ENCODE measurements at regions not wholly inside any gene's neighbourhood (a gene's known extent, or its start where the extent isn't known, plus 50 kb on each side); places are given as distances from the start of the nearest gene placed in this dataset.
"Not testable (repeated sequence)": the region's sequence is repeated elsewhere in the genome, so short reads cannot be mapped to it uniquely, and the experiment has no call there.

GRCh38 chr3:51588724-51589123, 50.2 kb downstream of the RAD54L2 start:
- no peak for DNase-seq

- no peak for DNase-seq
Observed at GRCh38 chr3:51591231-51591630, 52.7 kb downstream of the RAD54L2 start.

GRCh38 chr3:51593697-51594096, 55.2 kb downstream of the RAD54L2 start:
- no peak for DNase-seq

- DNase-seq, result not testable (repeated sequence)
Observed at GRCh38 chr3:51599638-51600037, 61.1 kb downstream of the RAD54L2 start.

GRCh38 chr3:51604212-51604611, 65.7 kb downstream of the RAD54L2 start:
- no peak for DNase-seq

- DNase-seq, result no peak
Observed at GRCh38 chr3:51605938-51606337, 65.1 kb upstream of the TEX264 start.

- DNase-seq, result not testable (repeated sequence)
Observed at GRCh38 chr3:51606871-51607270, 64.2 kb upstream of the TEX264 start.

GRCh38 chr3:51607591-51608325, 63.3 kb upstream of the TEX264 start:
- DNase-seq, result not testable (repeated sequence)

- no peak for DNase-seq
Observed at GRCh38 chr3:51610708-51611107, 60.3 kb upstream of the TEX264 start.

GRCh38 chr3:51617597-51617996, 53.5 kb upstream of the TEX264 start:
- DNase-seq, result no peak

GRCh38 chr3:51618038-51618437, 53.0 kb upstream of the TEX264 start:
- not testable (repeated sequence) for DNase-seq

GRCh38 chr3:51618496-51618895, 52.6 kb upstream of the TEX264 start:
- no peak for DNase-seq

- DNase-seq, result no peak
Observed at GRCh38 chr3:51619983-51620382, 51.1 kb upstream of the TEX264 start.

- DNase-seq, result peak; percentile 14
Observed at GRCh38 chr3:51620543-51620942, 50.5 kb upstream of the TEX264 start.

GRCh38 chr3:51621091-51621892, 49.8 kb upstream of the TEX264 start:
- DNase-seq, result peak; percentile 54

All from suppressor macrophage treated with lipopolysaccharide for 4 hours (primary cell).